ENCODE measurements at regions not wholly inside any gene's neighbourhood (a gene's known extent, or its start where the extent isn't known, plus 50 kb on each side); places are given as distances from the start of the nearest gene placed in this dataset.

DNA sequence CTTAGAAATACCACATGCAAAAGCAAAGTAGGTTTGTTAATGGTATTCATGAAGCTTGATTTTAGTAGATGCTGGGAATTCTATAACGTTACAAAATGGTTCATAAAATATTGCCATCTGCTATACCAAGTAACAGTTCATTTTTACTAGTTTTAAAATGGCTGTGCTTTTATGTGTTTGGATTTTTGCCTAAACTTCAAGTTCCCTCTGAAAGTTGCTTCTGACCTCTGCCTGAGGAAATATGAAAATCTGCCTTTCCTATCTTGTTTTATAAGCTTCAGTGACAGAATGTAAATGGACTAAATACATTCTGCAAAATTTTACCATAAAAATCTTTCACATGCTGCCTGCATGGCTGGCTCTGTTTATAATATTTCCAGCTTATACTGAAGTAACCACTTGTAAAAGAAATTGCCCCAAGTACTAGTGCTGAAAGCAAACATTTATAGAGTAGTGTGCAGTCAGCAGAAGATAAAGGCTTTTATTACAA lies 560.7 kb upstream of the ROBO2 start:
- no peak for DNase-seq
- Histone ChIP-seq H3K9me3 (no peaks in the 10 kb centered on the region), H3K4me1 (no peaks in the 10 kb centered on the region), H3K36me3 (no peaks in the 10 kb centered on the region), H3K27me3 (no peaks in the 10 kb centered on the region), H3K27ac (no peak overlapping the region), H3K4me3 (no peak overlapping the region)
- intact Hi-C loops (cut with DNase I; ENCODE audit: low total_unique reads), result no loop called here
- TF ChIP-seq POLR2A (IDR thresholded peaks at IDR 0.05), result no peak
- no peak for TF ChIP-seq POLR2AphosphoS5 (IDR thresholded peaks at IDR 0.05)
- TF ChIP-seq, protein P1, sequence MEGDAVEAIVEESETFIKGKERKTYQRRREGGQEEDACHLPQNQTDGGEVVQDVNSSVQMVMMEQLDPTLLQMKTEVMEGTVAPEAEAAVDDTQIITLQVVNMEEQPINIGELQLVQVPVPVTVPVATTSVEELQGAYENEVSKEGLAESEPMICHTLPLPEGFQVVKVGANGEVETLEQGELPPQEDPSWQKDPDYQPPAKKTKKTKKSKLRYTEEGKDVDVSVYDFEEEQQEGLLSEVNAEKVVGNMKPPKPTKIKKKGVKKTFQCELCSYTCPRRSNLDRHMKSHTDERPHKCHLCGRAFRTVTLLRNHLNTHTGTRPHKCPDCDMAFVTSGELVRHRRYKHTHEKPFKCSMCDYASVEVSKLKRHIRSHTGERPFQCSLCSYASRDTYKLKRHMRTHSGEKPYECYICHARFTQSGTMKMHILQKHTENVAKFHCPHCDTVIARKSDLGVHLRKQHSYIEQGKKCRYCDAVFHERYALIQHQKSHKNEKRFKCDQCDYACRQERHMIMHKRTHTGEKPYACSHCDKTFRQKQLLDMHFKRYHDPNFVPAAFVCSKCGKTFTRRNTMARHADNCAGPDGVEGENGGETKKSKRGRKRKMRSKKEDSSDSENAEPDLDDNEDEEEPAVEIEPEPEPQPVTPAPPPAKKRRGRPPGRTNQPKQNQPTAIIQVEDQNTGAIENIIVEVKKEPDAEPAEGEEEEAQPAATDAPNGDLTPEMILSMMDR (IDR thresholded peaks at IDR 0.05), result no peak
- WGBS, 5 donors, result 54 to 84% (median 73%) methylated on average over 1 of the region's 1 CpG

DNA sequence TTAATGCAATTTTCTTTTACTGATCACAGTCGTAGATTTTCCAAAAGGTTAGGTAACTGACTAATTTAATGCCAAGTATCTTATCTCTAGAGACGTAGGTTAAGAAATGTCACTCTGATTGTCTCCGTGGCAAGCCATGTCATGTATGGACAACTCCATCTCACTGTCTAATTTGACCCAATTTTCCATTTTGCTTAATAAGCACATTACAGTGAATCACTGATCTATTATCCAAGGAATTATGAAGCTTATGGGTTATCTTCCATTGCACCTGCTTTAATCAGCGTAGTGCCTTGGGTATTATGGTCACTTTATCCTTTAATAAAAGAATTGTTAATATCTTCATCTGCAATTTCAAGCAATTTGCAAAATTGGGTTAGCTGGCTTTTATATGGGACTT lies 557.4 kb upstream of the ROBO2 start:
- Histone ChIP-seq H3K27ac (no peak overlapping the region), H3K9me3 (peaks cover 0 to 3% (median 0%) of the 10 kb centered on the region in 4 donors), H3K36me3 (no peaks in the 10 kb centered on the region), H3K4me1 (no peaks in the 10 kb centered on the region), H3K4me3 (no peak overlapping the region), H3K27me3 (no peaks in the 10 kb centered on the region)
- no peak for TF ChIP-seq EP300 (IDR thresholded peaks at IDR 0.05)
- TF ChIP-seq, protein P1 (IDR thresholded peaks at IDR 0.05), result no peak
- TF ChIP-seq POLR2AphosphoS5 (IDR thresholded peaks at IDR 0.05), result no peak
- TF ChIP-seq POLR2A (IDR thresholded peaks at IDR 0.05), result no peak
- 77 to 82% (median 78%) methylated on average over 4 of the region's 4 CpGs for WGBS, 5 donors
- DNase-seq, result no peak
- intact Hi-C loops (cut with DNase I; ENCODE audit: low total_unique reads), result no loop called here

DNA sequence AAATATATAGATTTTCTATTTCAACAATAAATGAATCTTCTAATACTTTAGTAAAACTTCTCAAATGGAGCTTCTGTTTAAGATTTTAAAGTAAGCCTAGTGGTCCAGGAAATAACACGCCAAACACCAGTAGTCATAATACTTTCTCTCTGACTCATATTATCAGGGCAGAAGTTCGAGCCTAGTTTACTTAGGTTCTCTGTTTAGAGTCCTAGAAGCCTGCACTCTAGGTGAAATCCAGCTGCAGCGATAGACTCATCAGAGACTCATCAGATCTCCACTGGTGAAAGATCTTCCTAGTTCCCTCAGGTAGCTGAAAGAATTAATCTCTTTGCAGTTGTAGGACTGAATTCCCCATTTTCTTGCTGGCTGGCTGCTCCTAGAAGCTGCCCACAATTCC lies 552.5 kb upstream of the ROBO2 start:
- no peaks in the 10 kb centered on the region for H3K36me3 ChIP-seq
- peaks cover 0 to 16% (median 3%) of the 10 kb centered on the region in 4 donors for H3K9me3 ChIP-seq
- no peak overlapping the region for H3K27ac ChIP-seq
- H3K4me1 ChIP-seq, result no peaks in the 10 kb centered on the region
- H3K4me3 ChIP-seq, result no peak overlapping the region
- TF ChIP-seq POLR2AphosphoS5 (IDR thresholded peaks at IDR 0.05) (no peak), POLR2A (IDR thresholded peaks at IDR 0.05) (no peak), EP300 (IDR thresholded peaks at IDR 0.05) (no peak)
- TF ChIP-seq, protein P1 (IDR thresholded peaks at IDR 0.05), result no peak
- 71 to 78% (median 75%) methylated on average over 3 of the region's 3 CpGs for WGBS, 5 donors
- intact Hi-C loops (cut with DNase I; ENCODE audit: low total_unique reads), result no loop called here
- no peaks in the 10 kb centered on the region for H3K27me3 ChIP-seq
- no peak for DNase-seq

DNA sequence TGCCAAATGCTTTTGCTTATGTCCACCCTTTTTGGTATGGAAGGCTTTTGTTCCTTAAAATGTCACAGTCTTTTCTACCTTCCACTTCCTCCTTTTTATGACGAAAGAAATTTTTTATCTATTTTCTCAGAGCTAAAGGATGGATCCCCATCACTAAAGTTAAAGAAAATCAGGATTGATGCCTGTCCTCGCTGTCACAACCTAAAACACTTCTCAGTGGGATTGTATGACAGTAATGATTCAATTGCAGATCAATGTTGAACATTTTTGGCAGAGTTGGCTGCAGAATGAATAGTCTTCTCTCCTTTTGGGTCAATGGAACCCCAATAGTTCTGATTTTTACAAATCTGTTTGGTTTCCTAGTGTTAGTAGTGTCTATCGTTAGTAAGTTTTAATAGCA lies 549.8 kb upstream of the ROBO2 start:
- Histone ChIP-seq H3K36me3 (no peaks in the 10 kb centered on the region), H3K27ac (no peak overlapping the region), H3K4me3 (no peak overlapping the region), H3K4me1 (no peaks in the 10 kb centered on the region), H3K27me3 (no peaks in the 10 kb centered on the region), H3K9me3 (peaks cover 0 to 16% (median 3%) of the 10 kb centered on the region in 4 donors)
- no peak for DNase-seq
- no peak for TF ChIP-seq EP300 (IDR thresholded peaks at IDR 0.05)
- no peak for TF ChIP-seq POLR2AphosphoS5 (IDR thresholded peaks at IDR 0.05)
- TF ChIP-seq, protein P1 (IDR thresholded peaks at IDR 0.05), result no peak
- TF ChIP-seq POLR2A (IDR thresholded peaks at IDR 0.05), result no peak
- intact Hi-C loops (cut with DNase I; ENCODE audit: low total_unique reads), result no loop called here
- WGBS, 5 donors, result 73 to 83% (median 80%) methylated on average over 3 of the region's 3 CpGs

All from stomach (tissue), 8 donors.